HL-60 (cell line): ENCODE measurements at regions not wholly inside any gene's neighbourhood (a gene's known extent, or its start where the extent isn't known, plus 50 kb on each side); places are given as distances from the start of the nearest gene placed in this dataset.

ENCODE experiments used
- GABPA ChIP-seq: IDR thresholded peaks from 2 replicates; pipeline ENCODE4 v1.6.1; 2012; ENCODE audit warnings: low read depth
- TF ChIP-seq, protein P1 (sequence below): IDR thresholded peaks from one replicate; pipeline ENCODE4 v1.5.1; 2011; ENCODE audit warnings: low read length, control low read depth, inconsistent platforms; ENCODE audit not compliant: insufficient read depth

DNA sequence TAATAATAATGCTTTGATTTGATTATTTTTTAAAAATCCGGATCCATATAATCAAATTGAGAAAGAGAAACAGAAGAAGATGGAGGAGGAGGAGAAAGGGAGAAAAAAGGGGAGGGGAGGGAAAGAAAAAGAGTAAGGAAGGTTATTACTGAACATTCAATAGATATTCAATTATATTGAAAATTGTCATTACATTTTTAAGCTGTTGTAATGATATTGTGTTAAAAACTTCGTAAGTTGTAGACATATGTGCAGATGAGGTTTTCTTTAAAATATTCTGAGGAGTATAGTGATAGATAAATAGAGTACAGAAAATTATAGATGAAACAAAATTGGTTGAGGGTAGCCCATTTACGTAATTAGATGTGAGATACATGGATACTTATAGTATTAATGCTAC, 933.0 kb upstream of the PHF14 start:
- TF ChIP-seq, protein P1, sequence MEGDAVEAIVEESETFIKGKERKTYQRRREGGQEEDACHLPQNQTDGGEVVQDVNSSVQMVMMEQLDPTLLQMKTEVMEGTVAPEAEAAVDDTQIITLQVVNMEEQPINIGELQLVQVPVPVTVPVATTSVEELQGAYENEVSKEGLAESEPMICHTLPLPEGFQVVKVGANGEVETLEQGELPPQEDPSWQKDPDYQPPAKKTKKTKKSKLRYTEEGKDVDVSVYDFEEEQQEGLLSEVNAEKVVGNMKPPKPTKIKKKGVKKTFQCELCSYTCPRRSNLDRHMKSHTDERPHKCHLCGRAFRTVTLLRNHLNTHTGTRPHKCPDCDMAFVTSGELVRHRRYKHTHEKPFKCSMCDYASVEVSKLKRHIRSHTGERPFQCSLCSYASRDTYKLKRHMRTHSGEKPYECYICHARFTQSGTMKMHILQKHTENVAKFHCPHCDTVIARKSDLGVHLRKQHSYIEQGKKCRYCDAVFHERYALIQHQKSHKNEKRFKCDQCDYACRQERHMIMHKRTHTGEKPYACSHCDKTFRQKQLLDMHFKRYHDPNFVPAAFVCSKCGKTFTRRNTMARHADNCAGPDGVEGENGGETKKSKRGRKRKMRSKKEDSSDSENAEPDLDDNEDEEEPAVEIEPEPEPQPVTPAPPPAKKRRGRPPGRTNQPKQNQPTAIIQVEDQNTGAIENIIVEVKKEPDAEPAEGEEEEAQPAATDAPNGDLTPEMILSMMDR = no peak
- TF ChIP-seq GABPA = no peak
